Neural cell (in vitro differentiated cells): ENCODE measurements at regions not wholly inside any gene's neighbourhood (a gene's known extent, or its start where the extent isn't known, plus 50 kb on each side); places are given as distances from the start of the nearest gene placed in this dataset.

Experiments
- EZH2 ChIP-seq: fragments of 200-600, 300-800 bp; shearing (Covaris generic), sonication (generic); IDR thresholded peaks from 2 replicates; pipeline ENCODE4 v1.6.1; 2014; ENCODE audit warnings: antibody characterized with exemption, low read length, borderline replicate concordance, mild to moderate bottlenecking; ENCODE audit not compliant: insufficient read depth, poor library complexity, severe bottlenecking
- POLR2AphosphoS5 ChIP-seq: IDR thresholded peaks from 2 replicates; pipeline ENCODE4 v1.6.1; 2012
- RAD21 ChIP-seq: fragments of 450-650 bp; conservative IDR thresholded peaks from 2 replicates; pipeline ENCODE4 v1.6.1; 2014; ENCODE audit warnings: antibody characterized with exemption, mild to moderate bottlenecking, moderate library complexity
- TF ChIP-seq, protein P1 (sequence below): fragments of 450-650 bp; IDR thresholded peaks from 2 replicates; pipeline ENCODE4 v1.5.1; 2014; ENCODE audit warnings: antibody characterized with exemption, mild to moderate bottlenecking, moderate library complexity; ENCODE audit not compliant: poor library complexity, severe bottlenecking
- TF ChIP-seq, protein P2 (sequence below): IDR thresholded peaks from 2 replicates; pipeline ENCODE4 v1.6.1; 2012; ENCODE audit warnings: borderline replicate concordance

DNA sequence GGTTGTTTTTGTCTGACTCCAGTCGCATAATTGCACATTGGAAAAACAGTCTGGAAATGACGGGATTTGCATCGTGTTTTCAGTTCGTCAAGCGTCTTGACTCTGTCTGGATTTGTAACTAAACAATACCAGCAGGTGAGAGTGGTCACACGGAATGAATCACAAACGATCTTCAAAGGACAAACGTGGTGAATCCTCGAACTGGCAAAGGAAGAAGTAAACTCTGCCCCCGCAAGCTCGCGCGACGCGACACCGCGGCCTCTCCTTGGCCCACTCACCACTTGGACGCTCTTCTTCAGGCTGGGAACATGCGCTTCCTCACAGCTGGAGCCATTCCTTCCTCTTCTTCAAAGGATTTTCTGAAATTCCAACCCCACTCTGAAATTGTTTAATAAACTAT lies 352.6 kb downstream of the THBS2 start:
- TF ChIP-seq, protein P1, sequence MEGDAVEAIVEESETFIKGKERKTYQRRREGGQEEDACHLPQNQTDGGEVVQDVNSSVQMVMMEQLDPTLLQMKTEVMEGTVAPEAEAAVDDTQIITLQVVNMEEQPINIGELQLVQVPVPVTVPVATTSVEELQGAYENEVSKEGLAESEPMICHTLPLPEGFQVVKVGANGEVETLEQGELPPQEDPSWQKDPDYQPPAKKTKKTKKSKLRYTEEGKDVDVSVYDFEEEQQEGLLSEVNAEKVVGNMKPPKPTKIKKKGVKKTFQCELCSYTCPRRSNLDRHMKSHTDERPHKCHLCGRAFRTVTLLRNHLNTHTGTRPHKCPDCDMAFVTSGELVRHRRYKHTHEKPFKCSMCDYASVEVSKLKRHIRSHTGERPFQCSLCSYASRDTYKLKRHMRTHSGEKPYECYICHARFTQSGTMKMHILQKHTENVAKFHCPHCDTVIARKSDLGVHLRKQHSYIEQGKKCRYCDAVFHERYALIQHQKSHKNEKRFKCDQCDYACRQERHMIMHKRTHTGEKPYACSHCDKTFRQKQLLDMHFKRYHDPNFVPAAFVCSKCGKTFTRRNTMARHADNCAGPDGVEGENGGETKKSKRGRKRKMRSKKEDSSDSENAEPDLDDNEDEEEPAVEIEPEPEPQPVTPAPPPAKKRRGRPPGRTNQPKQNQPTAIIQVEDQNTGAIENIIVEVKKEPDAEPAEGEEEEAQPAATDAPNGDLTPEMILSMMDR = no peak
- TF ChIP-seq, protein P2, sequence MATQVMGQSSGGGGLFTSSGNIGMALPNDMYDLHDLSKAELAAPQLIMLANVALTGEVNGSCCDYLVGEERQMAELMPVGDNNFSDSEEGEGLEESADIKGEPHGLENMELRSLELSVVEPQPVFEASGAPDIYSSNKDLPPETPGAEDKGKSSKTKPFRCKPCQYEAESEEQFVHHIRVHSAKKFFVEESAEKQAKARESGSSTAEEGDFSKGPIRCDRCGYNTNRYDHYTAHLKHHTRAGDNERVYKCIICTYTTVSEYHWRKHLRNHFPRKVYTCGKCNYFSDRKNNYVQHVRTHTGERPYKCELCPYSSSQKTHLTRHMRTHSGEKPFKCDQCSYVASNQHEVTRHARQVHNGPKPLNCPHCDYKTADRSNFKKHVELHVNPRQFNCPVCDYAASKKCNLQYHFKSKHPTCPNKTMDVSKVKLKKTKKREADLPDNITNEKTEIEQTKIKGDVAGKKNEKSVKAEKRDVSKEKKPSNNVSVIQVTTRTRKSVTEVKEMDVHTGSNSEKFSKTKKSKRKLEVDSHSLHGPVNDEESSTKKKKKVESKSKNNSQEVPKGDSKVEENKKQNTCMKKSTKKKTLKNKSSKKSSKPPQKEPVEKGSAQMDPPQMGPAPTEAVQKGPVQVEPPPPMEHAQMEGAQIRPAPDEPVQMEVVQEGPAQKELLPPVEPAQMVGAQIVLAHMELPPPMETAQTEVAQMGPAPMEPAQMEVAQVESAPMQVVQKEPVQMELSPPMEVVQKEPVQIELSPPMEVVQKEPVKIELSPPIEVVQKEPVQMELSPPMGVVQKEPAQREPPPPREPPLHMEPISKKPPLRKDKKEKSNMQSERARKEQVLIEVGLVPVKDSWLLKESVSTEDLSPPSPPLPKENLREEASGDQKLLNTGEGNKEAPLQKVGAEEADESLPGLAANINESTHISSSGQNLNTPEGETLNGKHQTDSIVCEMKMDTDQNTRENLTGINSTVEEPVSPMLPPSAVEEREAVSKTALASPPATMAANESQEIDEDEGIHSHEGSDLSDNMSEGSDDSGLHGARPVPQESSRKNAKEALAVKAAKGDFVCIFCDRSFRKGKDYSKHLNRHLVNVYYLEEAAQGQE = no peak
- no peak for TF ChIP-seq EZH2
- TF ChIP-seq RAD21 = no peak
- no peak for TF ChIP-seq POLR2AphosphoS5
